Dermis blood vessel endothelial cell (primary cell): ENCODE measurements at regions not wholly inside any gene's neighbourhood (a gene's known extent, or its start where the extent isn't known, plus 50 kb on each side); places are given as distances from the start of the nearest gene placed in this dataset.
"Not testable (repeated sequence)": the region's sequence is repeated elsewhere in the genome, so short reads cannot be mapped to it uniquely, and the experiment has no call there.

Experiments
- DNase-seq: peaks from one replicate; pipeline ENCODE4 v3.0.0; 2010

DNA sequence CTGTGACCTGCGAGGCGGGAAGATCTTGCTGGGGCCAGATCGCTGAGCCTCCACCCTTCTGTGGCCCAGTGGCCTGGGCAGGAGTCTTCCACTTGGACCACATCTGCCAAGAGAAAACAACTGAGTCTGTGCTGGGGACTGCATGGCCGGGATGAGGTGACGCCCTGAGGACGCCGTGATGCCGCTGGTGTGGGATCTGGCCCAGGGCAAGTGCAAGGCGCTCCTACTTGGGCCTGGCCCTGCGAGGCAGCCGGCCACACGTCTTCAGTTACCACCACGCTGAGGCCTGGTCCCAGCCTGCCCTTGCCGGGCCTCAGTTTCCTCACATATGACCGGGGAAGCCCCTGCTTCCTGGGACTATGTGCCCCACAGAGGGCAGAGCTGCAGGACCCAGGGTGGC is 133.4 kb downstream of the SLC25A46 start:
- no peak for DNase-seq

- DNase-seq: no peak
Measured at GRCh38 chr5:110872963-110873362, 134.2 kb downstream of the SLC25A46 start.

DNA sequence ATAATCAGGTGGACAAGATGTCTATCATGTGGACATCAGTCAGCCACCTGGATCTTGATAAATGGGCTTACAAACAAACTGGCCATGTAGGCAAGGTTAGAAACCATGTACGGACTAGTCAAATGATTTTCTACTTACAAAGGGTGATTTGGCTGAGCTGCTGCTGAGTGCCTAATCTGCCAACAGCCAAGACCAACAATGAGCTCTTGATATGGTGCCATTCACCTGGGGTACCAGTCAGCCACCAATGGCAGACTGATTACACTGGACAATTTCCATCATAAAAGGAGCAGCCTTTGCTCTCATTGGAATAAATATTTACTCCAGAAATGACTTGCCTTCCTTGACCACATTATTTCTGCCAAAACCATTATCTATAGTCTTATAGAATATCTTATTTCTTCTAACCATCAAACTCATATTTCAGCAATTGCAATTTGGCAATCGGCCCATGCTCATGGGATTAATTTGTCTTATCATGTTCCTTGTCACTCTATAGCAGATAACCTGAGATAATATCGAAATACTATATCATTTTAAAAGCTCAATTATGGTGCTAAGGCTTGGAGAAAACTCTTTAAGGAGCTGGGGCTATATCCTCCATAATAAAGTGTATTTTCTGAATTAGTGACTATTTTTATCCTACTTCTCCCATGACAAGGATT is 135.1 kb downstream of the SLC25A46 start:
- no peak for DNase-seq

- DNase-seq: not testable (repeated sequence)
Measured at GRCh38 chr5:110875115-110875514, 136.3 kb downstream of the SLC25A46 start.

DNA sequence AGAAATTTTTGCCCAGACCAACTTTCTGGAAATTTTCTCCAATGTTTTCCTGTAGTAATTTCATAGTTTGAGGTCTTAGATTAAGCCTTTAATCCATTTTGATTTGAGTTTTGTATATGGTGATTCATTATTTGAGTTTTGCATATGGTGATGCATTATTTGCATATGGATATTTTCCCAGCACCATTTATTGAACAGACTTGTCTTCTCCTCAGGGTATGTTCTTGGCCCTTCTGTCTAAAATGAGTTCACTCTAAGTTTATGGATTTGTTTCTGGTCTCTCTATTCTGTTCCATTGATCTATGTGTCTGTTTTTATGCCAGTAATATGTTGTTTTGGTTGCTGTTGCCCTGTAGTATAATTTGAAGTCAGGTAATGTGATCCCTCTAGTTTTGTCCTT is 139.3 kb downstream of the SLC25A46 start:
- DNase-seq: no peak

GRCh38 chr5:110879675-110880074 is 140.9 kb downstream of the SLC25A46 start:
- DNase-seq: no peak

GRCh38 chr5:110880413-110880812 is 141.6 kb downstream of the SLC25A46 start:
- DNase-seq: no peak

DNA sequence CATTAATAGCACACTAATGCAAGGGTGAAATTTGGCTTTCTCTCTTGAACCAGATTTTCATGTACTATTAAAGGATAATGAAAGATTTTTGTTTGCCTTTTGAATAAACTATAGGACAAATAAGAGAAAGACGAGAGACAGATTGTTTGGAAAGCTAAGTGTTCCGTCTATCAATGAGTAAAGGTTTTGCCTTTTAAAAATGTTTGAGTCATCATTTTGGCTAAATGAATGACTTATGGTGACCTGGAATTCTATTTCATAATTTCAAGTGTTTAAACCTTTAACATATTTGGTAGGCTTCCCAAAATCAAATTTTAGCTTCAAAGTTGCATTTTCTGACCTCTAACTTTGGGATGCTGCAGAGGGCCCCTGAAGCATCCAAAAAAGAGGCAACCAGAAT is 145.2 kb downstream of the SLC25A46 start:
- no peak for DNase-seq

DNA sequence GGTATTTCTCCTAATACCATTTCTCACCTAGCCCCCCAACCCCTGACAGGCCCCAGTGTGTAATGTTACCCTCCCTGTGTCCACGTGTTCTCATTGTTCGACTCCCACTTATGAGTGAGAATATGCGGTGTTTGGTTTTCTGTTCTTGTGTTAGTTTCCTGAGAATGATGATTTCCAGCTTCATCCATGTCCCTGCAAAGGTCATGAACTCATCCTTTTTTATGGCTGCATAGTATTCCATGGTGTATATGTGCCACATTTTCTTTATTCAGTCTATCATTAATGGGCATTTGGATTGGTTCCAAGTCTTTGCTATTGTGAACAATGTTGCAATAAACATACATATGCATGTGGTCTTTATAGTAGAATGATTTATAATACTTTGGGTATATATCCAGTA is 148.4 kb downstream of the SLC25A46 start:
- DNase-seq: not testable (repeated sequence)

DNA sequence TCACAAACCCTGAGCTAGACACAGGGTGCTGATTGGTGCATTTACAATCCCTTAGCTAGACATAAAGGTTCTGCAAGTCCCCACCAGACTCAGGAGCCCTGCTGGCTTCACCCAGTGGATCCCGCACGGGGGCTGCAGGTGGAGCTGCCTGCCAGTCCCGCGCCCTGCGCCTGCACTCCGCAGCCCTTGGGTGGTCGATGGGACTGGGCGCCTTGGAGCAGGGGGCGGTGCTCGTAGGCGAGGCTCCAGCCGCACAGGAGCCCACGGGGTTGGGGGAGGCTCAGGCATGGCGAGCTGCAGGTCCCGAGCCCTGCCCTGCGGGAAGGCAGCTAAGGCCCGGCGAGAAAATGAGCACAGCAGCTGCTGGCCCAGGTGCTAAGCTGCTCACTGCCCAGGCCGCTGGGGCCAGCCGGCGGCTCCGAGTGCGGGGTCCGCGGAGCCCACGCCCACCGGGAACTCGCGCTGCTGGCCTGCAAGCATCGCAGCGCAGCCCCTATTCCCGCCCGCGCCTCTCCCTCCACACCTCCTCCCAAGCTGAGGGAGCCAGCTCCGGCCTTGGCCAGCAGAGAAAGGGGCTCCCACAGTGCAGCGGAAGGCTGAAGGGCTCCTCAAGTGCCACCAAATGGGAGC is 155.2 kb downstream of the SLC25A46 start:
- not testable (repeated sequence) for DNase-seq

GRCh38 chr5:110894805-110895204 is 156.0 kb downstream of the SLC25A46 start:
- no peak for DNase-seq

- DNase-seq: no peak
Measured at GRCh38 chr5:110896901-110897300, 158.1 kb downstream of the SLC25A46 start.

DNA sequence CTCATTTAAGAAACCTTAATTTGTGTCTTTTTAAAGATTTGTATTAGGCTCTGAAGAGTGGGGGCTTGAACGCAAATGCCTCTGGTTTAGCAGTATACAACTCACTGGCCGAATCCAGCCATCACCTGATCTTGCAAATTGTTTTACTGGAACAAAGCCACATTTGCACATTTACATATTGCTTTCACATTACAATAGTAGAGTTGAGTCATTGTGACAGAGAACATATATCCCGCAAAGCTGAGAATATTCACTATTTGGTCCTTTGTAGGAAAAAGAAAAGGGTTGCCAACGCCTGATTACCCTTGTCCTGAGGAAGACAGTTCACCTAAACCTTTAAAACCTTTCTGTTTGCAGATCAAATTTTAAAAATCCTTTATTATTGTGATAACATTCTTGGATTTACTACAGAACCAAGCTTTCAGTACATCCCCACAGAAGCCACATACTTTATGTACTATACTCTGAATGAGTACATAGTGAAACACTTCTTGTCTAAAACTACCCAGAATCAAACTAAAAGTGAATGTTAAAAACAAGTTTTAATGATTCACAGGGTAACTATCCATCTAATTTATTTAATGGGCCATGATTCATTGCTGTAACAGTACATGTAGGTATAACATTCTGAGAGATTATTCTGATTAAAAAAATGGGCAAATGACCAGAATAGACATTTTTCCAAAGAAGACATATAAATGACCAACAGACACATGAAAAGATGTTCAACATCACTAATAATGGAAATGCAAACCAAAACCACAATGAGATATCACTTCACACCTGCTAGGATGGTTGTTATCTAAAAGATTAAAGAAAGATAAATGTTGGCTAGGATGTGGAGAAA is 161.0 kb downstream of the SLC25A46 start:
- no peak for DNase-seq

GRCh38 chr5:110900829-110901228 is 162.0 kb downstream of the SLC25A46 start:
- DNase-seq: no peak

DNA sequence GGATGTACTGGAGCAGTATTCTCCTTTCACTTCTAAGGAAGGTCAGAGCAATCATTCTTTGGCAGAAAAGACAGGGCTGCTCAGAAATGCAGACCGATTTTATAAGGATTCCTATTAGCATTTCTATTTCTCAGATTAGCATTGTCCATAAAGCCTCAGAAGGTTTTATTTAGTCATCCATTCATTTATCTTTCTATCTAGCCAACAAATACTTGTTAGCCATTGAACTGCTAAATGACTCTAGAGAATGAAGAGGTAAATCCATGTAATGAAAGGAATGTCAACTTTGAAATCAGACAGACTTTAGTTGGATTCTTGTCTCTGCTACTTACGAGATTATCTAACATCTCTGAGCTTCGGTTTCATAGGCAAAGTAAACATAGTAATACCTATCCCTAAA is 165.2 kb downstream of the SLC25A46 start:
- DNase-seq: no peak

DNA sequence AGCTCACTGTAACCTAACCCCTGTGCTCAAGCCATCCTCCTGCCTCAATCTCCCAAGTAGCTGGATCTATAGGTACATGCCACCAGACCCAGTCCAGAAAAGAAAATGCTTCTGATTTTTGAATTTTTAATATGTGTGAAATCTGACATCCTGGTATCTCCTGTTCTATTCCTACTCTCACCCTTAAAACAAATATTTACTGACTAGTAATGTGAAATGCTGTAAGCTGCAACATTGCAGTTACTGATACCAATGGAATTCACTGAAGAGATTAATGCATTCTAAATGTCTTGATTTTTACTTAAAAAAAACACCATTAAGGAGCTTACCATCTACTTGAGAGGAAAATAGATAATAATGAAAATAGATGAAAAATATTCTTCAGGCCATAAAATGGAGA is 162.7 kb upstream of the TSLP start:
- no peak for DNase-seq

- DNase-seq: no peak
Measured at GRCh38 chr5:110909415-110909814, 162.1 kb upstream of the TSLP start.

- DNase-seq: no peak
Measured at GRCh38 chr5:110909950-110910349, 161.6 kb upstream of the TSLP start.

GRCh38 chr5:110913221-110913620 is 158.3 kb upstream of the TSLP start:
- DNase-seq: no peak

GRCh38 chr5:110916381-110917049 is 155.0 kb upstream of the TSLP start:
- no peak for DNase-seq

GRCh38 chr5:110917161-110917875 is 154.2 kb upstream of the TSLP start:
- no peak for DNase-seq

GRCh38 chr5:110918683-110919082 is 152.8 kb upstream of the TSLP start:
- no peak for DNase-seq

DNA sequence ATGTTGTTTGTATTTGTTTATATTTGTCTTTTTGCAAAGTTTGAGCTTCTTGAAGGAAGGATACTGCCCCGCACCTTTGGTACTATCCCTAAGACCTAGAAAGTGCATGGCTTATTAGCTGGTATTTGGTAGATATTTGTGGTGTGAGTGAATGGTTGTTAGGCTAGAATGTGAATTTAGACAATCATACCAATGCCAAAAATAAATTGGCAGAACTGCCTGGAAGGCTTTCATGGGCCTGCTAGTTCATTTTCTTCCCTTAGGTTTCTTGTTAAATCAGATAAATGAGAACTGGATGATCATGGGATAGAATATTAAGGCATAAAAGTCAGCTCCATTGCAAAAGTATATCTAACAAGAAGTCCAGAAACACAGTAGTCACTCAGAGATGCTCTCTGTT is 147.5 kb upstream of the TSLP start:
- no peak for DNase-seq
